ENCODE measurements at regions not wholly inside any gene's neighbourhood (a gene's known extent, or its start where the extent isn't known, plus 50 kb on each side); places are given as distances from the start of the nearest gene placed in this dataset.

DNA sequence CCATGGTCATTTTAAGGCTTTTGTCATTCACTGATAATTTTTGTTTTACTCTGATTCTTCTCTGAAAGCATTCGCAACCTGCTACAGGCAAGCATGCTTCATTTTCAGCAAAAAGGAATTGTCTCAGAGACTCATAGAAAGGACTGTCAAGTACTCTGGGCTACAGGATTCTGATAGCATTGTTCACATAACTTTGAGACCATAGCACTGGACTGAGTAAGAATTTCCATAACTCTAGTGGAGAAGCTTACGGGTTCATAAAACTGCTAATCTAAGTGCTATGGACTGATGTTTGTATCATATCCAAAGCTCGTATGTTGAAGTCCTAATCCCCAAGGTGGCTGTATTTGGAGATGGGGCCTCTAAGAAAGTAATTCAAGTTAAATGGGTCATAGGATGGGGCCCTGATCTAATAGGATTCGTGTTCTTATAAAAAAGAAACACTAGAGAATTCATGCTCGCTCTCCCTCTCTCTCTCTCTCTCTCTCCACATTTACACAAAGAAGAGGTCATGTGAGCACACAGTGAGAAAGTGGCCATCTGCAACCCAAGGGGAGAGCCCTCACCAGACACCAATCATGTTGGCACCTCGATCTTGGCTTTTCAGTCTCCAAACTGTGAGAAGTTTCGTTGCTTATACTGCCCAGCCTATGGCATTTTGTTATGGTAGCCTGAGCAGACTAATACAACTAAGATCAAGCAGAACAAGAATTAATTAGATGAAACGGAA, 60.4 kb downstream of the CRYGS start:
- ATAC-seq (ENCODE audit: low read depth) (no peak), DNase-seq (no peak)
- no peak overlapping the region for H3K4me3 Mint-ChIP-seq
- Histone ChIP-seq H3K27ac (ENCODE audit: low read length in 2 of 2) (no peak overlapping the region), H3K27me3 (replicated peaks in 1 of 4; ENCODE audit: control extremely low read depth in 1 of 4, control insufficient read depth in 3 of 4, insufficient read depth in 4 of 4, low read length in 3 of 4) (no peaks in the 10 kb centered on the region), H2AFZ (ENCODE audit: insufficient read depth, low read depth, low read length, poor library complexity, severe bottlenecking) (no peak overlapping the region), H3K36me3 (replicated peaks in 1 of 2; ENCODE audit: control extremely low read depth in 1 of 2, control insufficient read depth in 1 of 2, extremely low read depth in 1 of 2, insufficient read depth in 2 of 2, low read length in 1 of 2) (no peaks in the 10 kb centered on the region), H4K20me1 (ENCODE audit: control insufficient read depth, insufficient read depth, low read length, poor library complexity, severe bottlenecking) (no peaks in the 10 kb centered on the region), H3K4me1 (ENCODE audit: control insufficient read depth in 2 of 2, insufficient read depth in 2 of 2, low read length in 2 of 2) (no peaks in the 10 kb centered on the region), H3K9ac (ENCODE audit: low read length) (no peak overlapping the region), H3K79me2 (ENCODE audit: control insufficient read depth, insufficient read depth, low read length) (no peaks in the 10 kb centered on the region), H3K4me2 (replicated peaks; ENCODE audit: low read depth, low read length, poor library complexity, severe bottlenecking) (no peak overlapping the region), H3K4me3 (ENCODE audit: control extremely low read depth in 1 of 5, extremely low read depth in 1 of 5, insufficient read depth in 1 of 5, low read depth in 2 of 5, low read length in 4 of 5) (no peak overlapping the region), H3K9me3 (ENCODE audit: control extremely low read depth in 1 of 3, control insufficient read depth in 2 of 3, insufficient read depth in 1 of 3, low read length in 2 of 3) (no peaks in the 10 kb centered on the region)
- WGBS (ENCODE audit: insufficient coverage), result 100% methylated on average over 3 of the region's 8 CpGs
- H3K27me3 Mint-ChIP-seq, result no peaks in the 10 kb centered on the region
- ChIA-PET CTCF (no interaction called here), POLR2A (no interaction called here)
- H3K27ac Mint-ChIP-seq, result no peak overlapping the region
- H3K9me3 Mint-ChIP-seq (ENCODE audit: insufficient read depth), result no peaks in the 10 kb centered on the region
- TF ChIP-seq, protein P1, sequence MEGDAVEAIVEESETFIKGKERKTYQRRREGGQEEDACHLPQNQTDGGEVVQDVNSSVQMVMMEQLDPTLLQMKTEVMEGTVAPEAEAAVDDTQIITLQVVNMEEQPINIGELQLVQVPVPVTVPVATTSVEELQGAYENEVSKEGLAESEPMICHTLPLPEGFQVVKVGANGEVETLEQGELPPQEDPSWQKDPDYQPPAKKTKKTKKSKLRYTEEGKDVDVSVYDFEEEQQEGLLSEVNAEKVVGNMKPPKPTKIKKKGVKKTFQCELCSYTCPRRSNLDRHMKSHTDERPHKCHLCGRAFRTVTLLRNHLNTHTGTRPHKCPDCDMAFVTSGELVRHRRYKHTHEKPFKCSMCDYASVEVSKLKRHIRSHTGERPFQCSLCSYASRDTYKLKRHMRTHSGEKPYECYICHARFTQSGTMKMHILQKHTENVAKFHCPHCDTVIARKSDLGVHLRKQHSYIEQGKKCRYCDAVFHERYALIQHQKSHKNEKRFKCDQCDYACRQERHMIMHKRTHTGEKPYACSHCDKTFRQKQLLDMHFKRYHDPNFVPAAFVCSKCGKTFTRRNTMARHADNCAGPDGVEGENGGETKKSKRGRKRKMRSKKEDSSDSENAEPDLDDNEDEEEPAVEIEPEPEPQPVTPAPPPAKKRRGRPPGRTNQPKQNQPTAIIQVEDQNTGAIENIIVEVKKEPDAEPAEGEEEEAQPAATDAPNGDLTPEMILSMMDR (IDR thresholded peaks at IDR 0.05), result no peak
- TF ChIP-seq EZH2 (IDR thresholded peaks at IDR 0.05; ENCODE audit: borderline replicate concordance, insufficient read depth, low read depth, low read length, poor library complexity, severe bottlenecking), result no peak
- H3K4me1 Mint-ChIP-seq, result peaks cover 7% of the 10 kb centered on the region
- intact Hi-C loops (cut with micrococcal nuclease), result no loop called here

DNA sequence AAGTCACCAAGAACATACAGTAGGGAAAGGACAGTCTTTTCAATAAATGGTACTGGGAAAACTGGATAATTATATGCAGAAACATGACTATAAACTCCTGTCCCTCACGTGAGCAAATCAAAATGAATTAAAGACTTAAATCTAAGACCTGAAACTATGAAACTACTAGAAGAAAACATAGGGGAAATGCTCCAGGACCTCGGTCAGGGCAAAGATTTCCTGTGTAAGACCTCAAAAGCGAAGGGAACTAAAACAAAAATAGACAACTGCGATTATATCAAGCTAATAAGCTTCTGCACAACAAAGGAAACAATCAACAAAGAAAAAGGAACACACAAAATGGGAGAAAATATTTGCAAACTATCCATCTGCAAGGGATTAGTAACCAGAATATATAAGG, 62.7 kb downstream of the CRYGS start:
- no peak overlapping the region for H3K27ac ChIP-seq (ENCODE audit: low read length in 2 of 2)
- no peaks in the 10 kb centered on the region for H3K27me3 ChIP-seq (replicated peaks in 1 of 4; ENCODE audit: control extremely low read depth in 1 of 4, control insufficient read depth in 3 of 4, insufficient read depth in 4 of 4, low read length in 3 of 4)
- H4K20me1 ChIP-seq (ENCODE audit: control insufficient read depth, insufficient read depth, low read length, poor library complexity, severe bottlenecking), result no peaks in the 10 kb centered on the region
- Mint-ChIP-seq H3K27me3 (no peaks in the 10 kb centered on the region), H3K4me3 (no peak overlapping the region), H3K9me3 (ENCODE audit: insufficient read depth) (no peaks in the 10 kb centered on the region), H3K4me1 (peaks cover 7% of the 10 kb centered on the region), H3K27ac (no peak overlapping the region)
- ChIA-PET POLR2A (no interaction called here), CTCF (no interaction called here)
- H3K36me3 ChIP-seq (replicated peaks in 1 of 2; ENCODE audit: control extremely low read depth in 1 of 2, control insufficient read depth in 1 of 2, extremely low read depth in 1 of 2, insufficient read depth in 2 of 2, low read length in 1 of 2), result no peaks in the 10 kb centered on the region
- no peak overlapping the region for H3K9ac ChIP-seq (ENCODE audit: low read length)
- no peak for ATAC-seq (ENCODE audit: low read depth)
- no peaks in the 10 kb centered on the region for H3K4me1 ChIP-seq (ENCODE audit: control insufficient read depth in 2 of 2, insufficient read depth in 2 of 2, low read length in 2 of 2)
- no peak overlapping the region for H3K4me3 ChIP-seq (ENCODE audit: control extremely low read depth in 1 of 5, extremely low read depth in 1 of 5, insufficient read depth in 1 of 5, low read depth in 2 of 5, low read length in 4 of 5)
- no peak for TF ChIP-seq EZH2 (IDR thresholded peaks at IDR 0.05; ENCODE audit: borderline replicate concordance, insufficient read depth, low read depth, low read length, poor library complexity, severe bottlenecking)
- TF ChIP-seq, protein P1 (IDR thresholded peaks at IDR 0.05), result no peak
- no peaks in the 10 kb centered on the region for H3K9me3 ChIP-seq (ENCODE audit: control extremely low read depth in 1 of 3, control insufficient read depth in 2 of 3, insufficient read depth in 1 of 3, low read length in 2 of 3)
- no peak overlapping the region for H2AFZ ChIP-seq (ENCODE audit: insufficient read depth, low read depth, low read length, poor library complexity, severe bottlenecking)
- no peak for DNase-seq
- no peak overlapping the region for H3K4me2 ChIP-seq (replicated peaks; ENCODE audit: low read depth, low read length, poor library complexity, severe bottlenecking)
- 7% methylated on average over 3 of the region's 4 CpGs for WGBS (ENCODE audit: insufficient coverage)
- intact Hi-C loops (cut with micrococcal nuclease), result no loop called here
- no peaks in the 10 kb centered on the region for H3K79me2 ChIP-seq (ENCODE audit: control insufficient read depth, insufficient read depth, low read length)

Measured in B cell (primary cell).